ENCODE measurements at regions not wholly inside any gene's neighbourhood (a gene's known extent, or its start where the extent isn't known, plus 50 kb on each side); places are given as distances from the start of the nearest gene placed in this dataset.

GRCh38 chr6:132045877-132046276 is 94.7 kb upstream of the CCN2 start:
- intact Hi-C loops (cut with DNase I) = no loop called here
- TF ChIP-seq POLR2A (IDR thresholded peaks at IDR 0.05) = no peak
- no peak for TF ChIP-seq CTCF (IDR thresholded peaks at IDR 0.05)
- 71 to 100% methylated on average over 1 of the region's 1 CpG for WGBS, 2 donors

GRCh38 chr6:132043148-132043547 is 92.0 kb upstream of the CCN2 start:
- Histone ChIP-seq H3K27me3 (no peaks in the 10 kb centered on the region), H3K9me3 (no peaks in the 10 kb centered on the region), H3K4me1 (no peaks in the 10 kb centered on the region), H3K36me3 (no peaks in the 10 kb centered on the region), H3K27ac (no peak overlapping the region), H3K4me3 (no peak overlapping the region)
- intact Hi-C loops (cut with DNase I) = no loop called here
- TF ChIP-seq CTCF (IDR thresholded peaks at IDR 0.05) (no peak), POLR2A (IDR thresholded peaks at IDR 0.05) (no peak)
- no peak for DNase-seq
- WGBS, 2 donors = 70 to 75% methylated on average over 5 of the region's 5 CpGs

More at GRCh38 chr6:132045877-132046276, 94.7 kb upstream of the CCN2 start:
- no peak overlapping the region for H3K4me3 ChIP-seq
- DNase-seq = no peak
- H3K9me3 ChIP-seq = no peaks in the 10 kb centered on the region
- no peak overlapping the region for H3K27ac ChIP-seq
- no peaks in the 10 kb centered on the region for H3K4me1 ChIP-seq
- no peaks in the 10 kb centered on the region for H3K27me3 ChIP-seq
- H3K36me3 ChIP-seq = no peaks in the 10 kb centered on the region

GRCh38 chr6:132041706-132042105 is 90.5 kb upstream of the CCN2 start:
- Histone ChIP-seq H3K27ac (no peak overlapping the region), H3K4me3 (no peak overlapping the region), H3K36me3 (no peaks in the 10 kb centered on the region), H3K9me3 (no peaks in the 10 kb centered on the region), H3K27me3 (no peaks in the 10 kb centered on the region), H3K4me1 (no peaks in the 10 kb centered on the region)
- 88 to 94% methylated on average over 3 of the region's 3 CpGs for WGBS, 2 donors
- TF ChIP-seq POLR2A (IDR thresholded peaks at IDR 0.05) = no peak
- no peak for TF ChIP-seq CTCF (IDR thresholded peaks at IDR 0.05)
- intact Hi-C loops (cut with DNase I) = no loop called here
- no peak for DNase-seq

GRCh38 chr6:132028029-132028428 is 76.9 kb upstream of the CCN2 start:
- no peaks in the 10 kb centered on the region for H3K4me1 ChIP-seq
- no peaks in the 10 kb centered on the region for H3K9me3 ChIP-seq
- no peak for DNase-seq
- no peaks in the 10 kb centered on the region for H3K36me3 ChIP-seq
- no peaks in the 10 kb centered on the region for H3K27me3 ChIP-seq
- intact Hi-C loops (cut with DNase I) = no loop called here
- WGBS, 2 donors = 86% methylated on average over 1 of the region's 1 CpG; no CpG with 5 or more reads in 1 of the 2 donors
- H3K27ac ChIP-seq = no peak overlapping the region
- H3K4me3 ChIP-seq = no peak overlapping the region
- TF ChIP-seq CTCF (IDR thresholded peaks at IDR 0.05) (no peak), POLR2A (IDR thresholded peaks at IDR 0.05) (no peak)

- TF ChIP-seq POLR2A (IDR thresholded peaks at IDR 0.05) (no peak), CTCF (IDR thresholded peaks at IDR 0.05) (no peak)
- Histone ChIP-seq H3K4me1 (no peaks in the 10 kb centered on the region), H3K36me3 (no peaks in the 10 kb centered on the region), H3K27ac (no peak overlapping the region), H3K9me3 (no peaks in the 10 kb centered on the region), H3K4me3 (no peak overlapping the region), H3K27me3 (no peaks in the 10 kb centered on the region)
- no peak for DNase-seq
- intact Hi-C loops (cut with DNase I) = no loop called here
- WGBS, 2 donors = 75 to 77% methylated on average over 5 of the region's 5 CpGs
These were observed 74.3 kb upstream of the CCN2 start for GRCh38 chr6:132025468-132025867.
